Liver (tissue), 7 donors: ENCODE measurements at regions not wholly inside any gene's neighbourhood (a gene's known extent, or its start where the extent isn't known, plus 50 kb on each side); places are given as distances from the start of the nearest gene placed in this dataset.

ENCODE experiments used
- DNase-seq: peaks from one replicate; pipeline ENCODE4 v3.0.0-alpha.2; 2017; ENCODE audit warnings: low spot score
- H3K27ac ChIP-seq, 2 donors: one replicate each; pipeline ENCODE4 v1.7.0; 2013; ENCODE audit warnings: inconsistent platforms in 2 of 2, low read length in 2 of 2, control low read depth in 1 of 2, low read depth in 1 of 2, mild to moderate bottlenecking in 1 of 2
- H3K27me3 ChIP-seq, 4 donors: one replicate each; pipeline versions ENCODE4 v1.6.1 to v1.7.0; 2013; ENCODE audit warnings: low read length in 3 of 4, inconsistent platforms in 1 of 4, mild to moderate bottlenecking in 1 of 4, moderate library complexity in 1 of 4; ENCODE audit not compliant: control insufficient read depth in 4 of 4, insufficient read depth in 4 of 4
- H3K36me3 ChIP-seq, 4 donors: one replicate each; pipeline versions ENCODE4 v1.6.1 to v1.7.0; 2013; ENCODE audit warnings: low read length in 3 of 4, mild to moderate bottlenecking in 3 of 4, low read depth in 1 of 4, moderate library complexity in 1 of 4; ENCODE audit not compliant: control insufficient read depth in 4 of 4, insufficient read depth in 3 of 4
- H3K4me1 ChIP-seq, 4 donors: one replicate each; pipeline versions ENCODE4 v1.6.1 to v1.7.0; 2013; ENCODE audit warnings: low read length in 3 of 4, mild to moderate bottlenecking in 3 of 4, moderate library complexity in 1 of 4; ENCODE audit not compliant: control insufficient read depth in 4 of 4, insufficient read depth in 4 of 4
- H3K4me3 ChIP-seq, 3 donors: one replicate each; pipeline versions ENCODE4 v1.6.1 to v1.7.0; 2013; ENCODE audit warnings: low read length in 3 of 3, control low read depth in 1 of 3, low read depth in 1 of 3, mild to moderate bottlenecking in 1 of 3
- H3K9ac ChIP-seq, 2 donors: one replicate each; pipeline ENCODE4 v1.7.0; 2013; ENCODE audit warnings: low read length in 2 of 2, mild to moderate bottlenecking in 2 of 2, moderate library complexity in 2 of 2, control low read depth in 1 of 2, low read depth in 1 of 2
- H3K9me3 ChIP-seq, 4 donors: one replicate each; pipeline versions ENCODE4 v1.6.1 to v1.7.0; 2013; ENCODE audit warnings: low read length in 3 of 4; ENCODE audit not compliant: control insufficient read depth in 4 of 4
- ATF3 ChIP-seq: IDR thresholded peaks from 2 replicates; pipeline ENCODE4 v1.6.1; 2016; ENCODE audit warnings: antibody characterized with exemption
- CTCF ChIP-seq: fragments of 150-350 bp; IDR thresholded peaks from 2 replicates; pipeline ENCODE4 v1.5.1; 2017; ENCODE audit warnings: improper control_type of control experiment, low read depth, low read length; ENCODE audit not compliant: missing input control
- EGR1 ChIP-seq, 2 donors: IDR thresholded peaks; 2 replicates each; pipeline ENCODE4 v1.6.1; 2016 to 2018; ENCODE audit warnings: antibody characterized with exemption in 2 of 2, low read depth in 2 of 2
- FOXA1 ChIP-seq: IDR thresholded peaks from 2 replicates; pipeline ENCODE4 v1.6.1; 2016; ENCODE audit warnings: antibody characterized with exemption
- FOXA2 ChIP-seq: IDR thresholded peaks from 2 replicates; pipeline ENCODE4 v1.6.1; 2016; ENCODE audit warnings: antibody characterized with exemption
- GABPA ChIP-seq, 2 donors: IDR thresholded peaks in 1 of 2; conservative IDR thresholded peaks in 1 of 2; 2 replicates each; pipeline ENCODE4 v1.6.1; 2016; ENCODE audit warnings: antibody characterized with exemption in 2 of 2, mild to moderate bottlenecking in 1 of 2, moderate library complexity in 1 of 2
- HNF4A ChIP-seq, 2 donors: conservative IDR thresholded peaks; 2 replicates each; pipeline ENCODE4 v1.6.1; 2016; ENCODE audit warnings: antibody characterized with exemption in 2 of 2, mild to moderate bottlenecking in 2 of 2
- HNF4G ChIP-seq: IDR thresholded peaks from 2 replicates; pipeline ENCODE4 v1.6.1; 2016; ENCODE audit warnings: antibody characterized with exemption
- JUND ChIP-seq, 2 donors: IDR thresholded peaks; 2 replicates each; pipeline ENCODE4 v1.6.1; 2016; ENCODE audit warnings: antibody characterized with exemption in 2 of 2
- MAX ChIP-seq: IDR thresholded peaks from 2 replicates; pipeline ENCODE4 v1.6.1; 2016; ENCODE audit warnings: antibody characterized with exemption
- NR2F2 ChIP-seq: IDR thresholded peaks from 2 replicates; pipeline ENCODE4 v1.6.1; 2016; ENCODE audit warnings: antibody characterized with exemption
- RAD21 ChIP-seq, 2 donors: IDR thresholded peaks; 2 replicates each; pipeline ENCODE4 v1.6.1; 2016; ENCODE audit warnings: antibody characterized with exemption in 2 of 2, mild to moderate bottlenecking in 2 of 2
- REST ChIP-seq: IDR thresholded peaks from 2 replicates; pipeline ENCODE4 v1.6.1; 2016; ENCODE audit warnings: antibody characterized with exemption, mild to moderate bottlenecking
- RXRA ChIP-seq, 2 donors: IDR thresholded peaks; 2 replicates each; pipeline ENCODE4 v1.6.1; 2017 to 2018; ENCODE audit warnings: antibody characterized with exemption in 2 of 2, mild to moderate bottlenecking in 1 of 2
- SP1 ChIP-seq: IDR thresholded peaks from 2 replicates; pipeline ENCODE4 v1.6.1; 2018; ENCODE audit warnings: antibody characterized with exemption, mild to moderate bottlenecking
- TAF1 ChIP-seq: conservative IDR thresholded peaks from 2 replicates; pipeline ENCODE4 v1.6.1; 2016; ENCODE audit warnings: antibody characterized with exemption, mild to moderate bottlenecking
- YY1 ChIP-seq: IDR thresholded peaks from 2 replicates; pipeline ENCODE4 v1.6.1; 2016; ENCODE audit warnings: antibody characterized with exemption, mild to moderate bottlenecking
- ZBTB33 ChIP-seq: IDR thresholded peaks from 2 replicates; pipeline ENCODE4 v1.6.1; 2016; ENCODE audit warnings: antibody characterized with exemption
- donor health status: healthy.
- donor health status: healthy.
- donor health status: healthy.
- donor health status: healthy.

GRCh38 chr5:21071421-21071820 is 1083.4 kb upstream of the CDH18 start (continued):
- TF ChIP-seq NR2F2, result no peak
- no peak for TF ChIP-seq EGR1 (IDR thresholded peaks at IDR 0.05; ENCODE audit: low read depth in 2 of 2)

- no peak overlapping the region for H3K4me3 ChIP-seq
- no peaks in the 10 kb centered on the region for H3K4me1 ChIP-seq
- no peak overlapping the region for H3K27ac ChIP-seq
- no peaks in the 10 kb centered on the region for H3K36me3 ChIP-seq
- H3K9me3 ChIP-seq, result no peaks in the 10 kb centered on the region
- TF ChIP-seq SP1 (no peak), JUND (IDR thresholded peaks at IDR 0.05) (no peak), RXRA (IDR thresholded peaks at IDR 0.05) (no peak), ATF3 (no peak), NR2F2 (no peak), CTCF (no peak), RAD21 (IDR thresholded peaks at IDR 0.05) (no peak), MAX (no peak), HNF4G (no peak), GABPA (IDR thresholded peaks at IDR 0.05 in 1 of 2, conservative IDR thresholded peaks at IDR 0.05 in 1 of 2) (no peak), FOXA1 (no peak), EGR1 (IDR thresholded peaks at IDR 0.05; ENCODE audit: low read depth in 2 of 2) (no peak), YY1 (no peak), REST (no peak), FOXA2 (no peak), ZBTB33 (no peak), TAF1 (no peak), HNF4A (conservative IDR thresholded peaks at IDR 0.05) (no peak)
- H3K27me3 ChIP-seq, result no peaks in the 10 kb centered on the region
- H3K9ac ChIP-seq, result no peak overlapping the region
- no peak for DNase-seq
Measured at GRCh38 chr5:21070858-21071257, 1082.9 kb upstream of the CDH18 start.
